ENCODE measurements at regions not wholly inside any gene's neighbourhood (a gene's known extent, or its start where the extent isn't known, plus 50 kb on each side); places are given as distances from the start of the nearest gene placed in this dataset.

GRCh38 chr5:6302684-6303083 is 75.7 kb downstream of the MED10 start:
- Histone ChIP-seq H3K27ac (ENCODE audit: low read depth, low read length, poor library complexity, severe bottlenecking) (no peak overlapping the region), H3K4me1 (ENCODE audit: insufficient read depth, low read length, poor library complexity, severe bottlenecking) (no peaks in the 10 kb centered on the region), H3K4me3 (ENCODE audit: low read depth, low read length, poor library complexity, severe bottlenecking) (no peak overlapping the region), H3K36me3 (ENCODE audit: insufficient read depth, low read length, poor library complexity, severe bottlenecking) (no peaks in the 10 kb centered on the region), H3K9me3 (ENCODE audit: low read depth, low read length, poor library complexity, severe bottlenecking) (no peaks in the 10 kb centered on the region), H3K27me3 (replicated peaks; ENCODE audit: insufficient read depth, low read depth, low read length, poor library complexity) (peaks cover 14% of the 10 kb centered on the region)
- intact Hi-C loops (cut with micrococcal nuclease; ENCODE audit: unreplicated experiment), result no loop called here
- ChIA-PET POLR2A (ENCODE audit: low non-redundant PET) (no interaction called here), CTCF (no interaction called here)
- TF ChIP-seq EZH2 (IDR thresholded peaks at IDR 0.05; ENCODE audit: borderline replicate concordance, low read depth, low read length, poor library complexity, severe bottlenecking), result no peak
- no peak for TF ChIP-seq CTCF (conservative IDR thresholded peaks at IDR 0.05; ENCODE audit: low read depth, low read length)
- BruUV-seq (replicated peaks), result no TSS peak
- DNase-seq (ENCODE audit: low spot score), result no peak

GRCh38 chr5:6302075-6302474 is 76.3 kb downstream of the MED10 start:
- Histone ChIP-seq H3K4me3 (ENCODE audit: low read depth, low read length, poor library complexity, severe bottlenecking) (no peak overlapping the region), H3K4me1 (ENCODE audit: insufficient read depth, low read length, poor library complexity, severe bottlenecking) (no peaks in the 10 kb centered on the region), H3K27ac (ENCODE audit: low read depth, low read length, poor library complexity, severe bottlenecking) (no peak overlapping the region), H3K27me3 (replicated peaks; ENCODE audit: insufficient read depth, low read depth, low read length, poor library complexity) (peaks cover 13% of the 10 kb centered on the region), H3K36me3 (ENCODE audit: insufficient read depth, low read length, poor library complexity, severe bottlenecking) (no peaks in the 10 kb centered on the region), H3K9me3 (ENCODE audit: low read depth, low read length, poor library complexity, severe bottlenecking) (no peaks in the 10 kb centered on the region)
- intact Hi-C loops (cut with micrococcal nuclease; ENCODE audit: unreplicated experiment), result no loop called here
- no TSS peak for BruUV-seq (replicated peaks)
- no peak for TF ChIP-seq EZH2 (IDR thresholded peaks at IDR 0.05; ENCODE audit: borderline replicate concordance, low read depth, low read length, poor library complexity, severe bottlenecking)
- no peak for TF ChIP-seq CTCF (conservative IDR thresholded peaks at IDR 0.05; ENCODE audit: low read depth, low read length)
- ChIA-PET POLR2A (ENCODE audit: low non-redundant PET) (no interaction called here), CTCF (no interaction called here)
- no peak for DNase-seq (ENCODE audit: low spot score)

- H3K4me1 ChIP-seq (ENCODE audit: insufficient read depth, low read length, poor library complexity, severe bottlenecking), result no peaks in the 10 kb centered on the region
- no peak overlapping the region for H3K4me3 ChIP-seq (ENCODE audit: low read depth, low read length, poor library complexity, severe bottlenecking)
- ChIA-PET CTCF (no interaction called here), POLR2A (ENCODE audit: low non-redundant PET) (no interaction called here)
- no peak for TF ChIP-seq EZH2 (IDR thresholded peaks at IDR 0.05; ENCODE audit: borderline replicate concordance, low read depth, low read length, poor library complexity, severe bottlenecking)
- TF ChIP-seq CTCF (conservative IDR thresholded peaks at IDR 0.05; ENCODE audit: low read depth, low read length), result no peak
- intact Hi-C loops (cut with micrococcal nuclease; ENCODE audit: unreplicated experiment), result loop anchor here (10.0 kb wide), 1 partner anchor 448 kb away; no protein-coding TSS in a partner anchor
- no peak overlapping the region for H3K27ac ChIP-seq (ENCODE audit: low read depth, low read length, poor library complexity, severe bottlenecking)
- BruUV-seq (replicated peaks), result no TSS peak
- H3K36me3 ChIP-seq (ENCODE audit: insufficient read depth, low read length, poor library complexity, severe bottlenecking), result no peaks in the 10 kb centered on the region
- H3K27me3 ChIP-seq (replicated peaks; ENCODE audit: insufficient read depth, low read depth, low read length, poor library complexity), result peaks cover 12% of the 10 kb centered on the region
- no peak for DNase-seq (ENCODE audit: low spot score)
- no peaks in the 10 kb centered on the region for H3K9me3 ChIP-seq (ENCODE audit: low read depth, low read length, poor library complexity, severe bottlenecking)
These were observed 81.8 kb downstream of the MED10 start for GRCh38 chr5:6296524-6296923.
